Liver (tissue), 8 donors: ENCODE measurements at regions not wholly inside any gene's neighbourhood (a gene's known extent, or its start where the extent isn't known, plus 50 kb on each side); places are given as distances from the start of the nearest gene placed in this dataset.

Experiments used
- DNase-seq: peaks from one replicate; pipeline ENCODE4 v3.0.0-alpha.2; 2017; ENCODE audit warnings: low spot score
- H3K27ac ChIP-seq, 2 donors: one replicate each; pipeline ENCODE4 v1.7.0; 2013; ENCODE audit warnings: inconsistent platforms in 2 of 2, low read length in 2 of 2, control low read depth in 1 of 2, low read depth in 1 of 2, mild to moderate bottlenecking in 1 of 2
- H3K27me3 ChIP-seq, 4 donors: one replicate each; pipeline versions ENCODE4 v1.6.1 to v1.7.0; 2013; ENCODE audit warnings: low read length in 3 of 4, inconsistent platforms in 1 of 4, mild to moderate bottlenecking in 1 of 4, moderate library complexity in 1 of 4; ENCODE audit not compliant: control insufficient read depth in 4 of 4, insufficient read depth in 4 of 4
- H3K36me3 ChIP-seq, 4 donors: one replicate each; pipeline versions ENCODE4 v1.6.1 to v1.7.0; 2013; ENCODE audit warnings: low read length in 3 of 4, mild to moderate bottlenecking in 3 of 4, low read depth in 1 of 4, moderate library complexity in 1 of 4; ENCODE audit not compliant: control insufficient read depth in 4 of 4, insufficient read depth in 3 of 4
- H3K4me1 ChIP-seq, 4 donors: one replicate each; pipeline versions ENCODE4 v1.6.1 to v1.7.0; 2013; ENCODE audit warnings: low read length in 3 of 4, mild to moderate bottlenecking in 3 of 4, moderate library complexity in 1 of 4; ENCODE audit not compliant: control insufficient read depth in 4 of 4, insufficient read depth in 4 of 4
- H3K4me3 ChIP-seq, 3 donors: one replicate each; pipeline versions ENCODE4 v1.6.1 to v1.7.0; 2013; ENCODE audit warnings: low read length in 3 of 3, control low read depth in 1 of 3, low read depth in 1 of 3, mild to moderate bottlenecking in 1 of 3
- H3K9ac ChIP-seq, 2 donors: one replicate each; pipeline ENCODE4 v1.7.0; 2013; ENCODE audit warnings: low read length in 2 of 2, mild to moderate bottlenecking in 2 of 2, moderate library complexity in 2 of 2, control low read depth in 1 of 2, low read depth in 1 of 2
- H3K9me3 ChIP-seq, 4 donors: one replicate each; pipeline versions ENCODE4 v1.6.1 to v1.7.0; 2013; ENCODE audit warnings: low read length in 3 of 4; ENCODE audit not compliant: control insufficient read depth in 4 of 4
- ATF3 ChIP-seq: IDR thresholded peaks from 2 replicates; pipeline ENCODE4 v1.6.1; 2016; ENCODE audit warnings: antibody characterized with exemption
- EGR1 ChIP-seq, 2 donors: IDR thresholded peaks; 2 replicates each; pipeline ENCODE4 v1.6.1; 2016 to 2018; ENCODE audit warnings: antibody characterized with exemption in 2 of 2, low read depth in 2 of 2
- FOXA1 ChIP-seq: IDR thresholded peaks from 2 replicates; pipeline ENCODE4 v1.6.1; 2016; ENCODE audit warnings: antibody characterized with exemption
- FOXA2 ChIP-seq: IDR thresholded peaks from 2 replicates; pipeline ENCODE4 v1.6.1; 2016; ENCODE audit warnings: antibody characterized with exemption
- GABPA ChIP-seq, 2 donors: IDR thresholded peaks in 1 of 2; conservative IDR thresholded peaks in 1 of 2; 2 replicates each; pipeline ENCODE4 v1.6.1; 2016; ENCODE audit warnings: antibody characterized with exemption in 2 of 2, mild to moderate bottlenecking in 1 of 2, moderate library complexity in 1 of 2
- HNF4A ChIP-seq, 2 donors: conservative IDR thresholded peaks; 2 replicates each; pipeline ENCODE4 v1.6.1; 2016; ENCODE audit warnings: antibody characterized with exemption in 2 of 2, mild to moderate bottlenecking in 2 of 2
- HNF4G ChIP-seq: IDR thresholded peaks from 2 replicates; pipeline ENCODE4 v1.6.1; 2016; ENCODE audit warnings: antibody characterized with exemption
- JUND ChIP-seq, 2 donors: IDR thresholded peaks; 2 replicates each; pipeline ENCODE4 v1.6.1; 2016; ENCODE audit warnings: antibody characterized with exemption in 2 of 2
- NR2F2 ChIP-seq: IDR thresholded peaks from 2 replicates; pipeline ENCODE4 v1.6.1; 2016; ENCODE audit warnings: antibody characterized with exemption
- REST ChIP-seq: IDR thresholded peaks from 2 replicates; pipeline ENCODE4 v1.6.1; 2016; ENCODE audit warnings: antibody characterized with exemption, mild to moderate bottlenecking
- RXRA ChIP-seq, 2 donors: IDR thresholded peaks; 2 replicates each; pipeline ENCODE4 v1.6.1; 2017 to 2018; ENCODE audit warnings: antibody characterized with exemption in 2 of 2, mild to moderate bottlenecking in 1 of 2
- SP1 ChIP-seq: IDR thresholded peaks from 2 replicates; pipeline ENCODE4 v1.6.1; 2018; ENCODE audit warnings: antibody characterized with exemption, mild to moderate bottlenecking
- TAF1 ChIP-seq: conservative IDR thresholded peaks from 2 replicates; pipeline ENCODE4 v1.6.1; 2016; ENCODE audit warnings: antibody characterized with exemption, mild to moderate bottlenecking
- YY1 ChIP-seq: IDR thresholded peaks from 2 replicates; pipeline ENCODE4 v1.6.1; 2016; ENCODE audit warnings: antibody characterized with exemption, mild to moderate bottlenecking
- ZBTB33 ChIP-seq: IDR thresholded peaks from 2 replicates; pipeline ENCODE4 v1.6.1; 2016; ENCODE audit warnings: antibody characterized with exemption
- WGBS: extraction: QIAGEN DNeasy Blood & Tissue Kit; methylation state at CpG from one replicate; pipeline ENCODE4 v1.1.7; 2013; 5-methylcytosine and 5-hydroxymethylcytosine counted together
- TF ChIP-seq, protein P1 (sequence below): fragments of 150-350 bp; IDR thresholded peaks from 2 replicates; pipeline ENCODE4 v1.5.1; 2017; ENCODE audit warnings: improper control_type of control experiment, low read depth, low read length; ENCODE audit not compliant: missing input control
- TF ChIP-seq, protein P2 (sequence below): IDR thresholded peaks from 2 replicates; pipeline ENCODE4 v1.6.1; 2016; ENCODE audit warnings: antibody characterized with exemption
- donor health status: healthy.
- donor health status: healthy.
- donor health status: healthy.
- donor health status: healthy.
- donor health status: healthy.

DNA sequence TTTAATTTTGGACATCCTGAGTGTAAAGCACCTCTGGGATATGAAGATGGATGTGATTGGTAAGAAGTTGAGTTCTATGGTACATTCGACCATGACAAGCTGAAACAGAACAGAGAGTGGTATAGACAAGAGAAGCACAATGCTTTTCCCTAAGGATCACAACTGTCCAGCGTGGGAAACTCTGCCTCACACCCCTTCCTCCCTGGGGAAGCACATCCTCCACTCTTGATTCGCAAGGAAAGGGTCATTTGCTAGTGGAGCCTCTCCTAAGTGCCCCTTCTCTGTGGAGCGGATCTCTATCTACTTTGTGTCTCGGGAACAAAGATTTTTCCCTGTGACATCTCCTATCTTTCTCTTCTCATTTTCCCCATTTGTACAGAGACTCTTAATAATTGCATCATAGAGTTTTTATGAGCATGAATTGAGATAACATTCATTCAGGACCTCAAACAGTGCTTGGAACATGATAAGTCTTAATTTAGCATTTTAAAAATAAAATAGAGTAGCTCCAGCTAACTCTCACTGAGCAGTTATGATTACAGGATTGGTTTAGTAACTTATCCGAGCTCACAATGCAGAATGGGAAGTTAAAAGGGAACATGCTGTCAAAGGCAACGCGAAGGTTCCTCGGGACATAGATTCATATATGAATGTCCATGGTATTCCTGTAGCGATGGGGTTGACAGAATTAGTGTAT is 775.2 kb downstream of the C6orf118 start:
- 70% methylated on average over 10 of the region's 10 CpGs for WGBS
- DNase-seq = no peak
- TF ChIP-seq, protein P1, sequence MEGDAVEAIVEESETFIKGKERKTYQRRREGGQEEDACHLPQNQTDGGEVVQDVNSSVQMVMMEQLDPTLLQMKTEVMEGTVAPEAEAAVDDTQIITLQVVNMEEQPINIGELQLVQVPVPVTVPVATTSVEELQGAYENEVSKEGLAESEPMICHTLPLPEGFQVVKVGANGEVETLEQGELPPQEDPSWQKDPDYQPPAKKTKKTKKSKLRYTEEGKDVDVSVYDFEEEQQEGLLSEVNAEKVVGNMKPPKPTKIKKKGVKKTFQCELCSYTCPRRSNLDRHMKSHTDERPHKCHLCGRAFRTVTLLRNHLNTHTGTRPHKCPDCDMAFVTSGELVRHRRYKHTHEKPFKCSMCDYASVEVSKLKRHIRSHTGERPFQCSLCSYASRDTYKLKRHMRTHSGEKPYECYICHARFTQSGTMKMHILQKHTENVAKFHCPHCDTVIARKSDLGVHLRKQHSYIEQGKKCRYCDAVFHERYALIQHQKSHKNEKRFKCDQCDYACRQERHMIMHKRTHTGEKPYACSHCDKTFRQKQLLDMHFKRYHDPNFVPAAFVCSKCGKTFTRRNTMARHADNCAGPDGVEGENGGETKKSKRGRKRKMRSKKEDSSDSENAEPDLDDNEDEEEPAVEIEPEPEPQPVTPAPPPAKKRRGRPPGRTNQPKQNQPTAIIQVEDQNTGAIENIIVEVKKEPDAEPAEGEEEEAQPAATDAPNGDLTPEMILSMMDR = no peak
- no peak for TF ChIP-seq FOXA2
- no peak for TF ChIP-seq ZBTB33
- TF ChIP-seq ATF3 = no peak
- no peak for TF ChIP-seq EGR1 (IDR thresholded peaks at IDR 0.05; ENCODE audit: low read depth in 2 of 2)
- TF ChIP-seq, protein P2, sequence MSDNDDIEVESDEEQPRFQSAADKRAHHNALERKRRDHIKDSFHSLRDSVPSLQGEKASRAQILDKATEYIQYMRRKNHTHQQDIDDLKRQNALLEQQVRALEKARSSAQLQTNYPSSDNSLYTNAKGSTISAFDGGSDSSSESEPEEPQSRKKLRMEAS = no peak
- TF ChIP-seq TAF1 = no peak
- TF ChIP-seq GABPA (IDR thresholded peaks at IDR 0.05 in 1 of 2, conservative IDR thresholded peaks at IDR 0.05 in 1 of 2) = no peak
- TF ChIP-seq JUND (IDR thresholded peaks at IDR 0.05) = no peak
- TF ChIP-seq FOXA1 = no peak
- TF ChIP-seq HNF4A (conservative IDR thresholded peaks at IDR 0.05) = no peak
- no peak for TF ChIP-seq HNF4G
- TF ChIP-seq NR2F2 = no peak

GRCh38 chr6:164533045-164533362 is 776.4 kb downstream of the C6orf118 start:
- H3K9me3 ChIP-seq = peaks cover 0 to 1% (median 0%) of the 10 kb centered on the region in 4 donors
- 37% methylated on average over 5 of the region's 5 CpGs for WGBS
- TF ChIP-seq, protein P1 = no peak
- TF ChIP-seq YY1 (no peak), REST (no peak), HNF4G (no peak), ZBTB33 (no peak), RXRA (IDR thresholded peaks at IDR 0.05) (no peak), JUND (IDR thresholded peaks at IDR 0.05) (no peak), HNF4A (conservative IDR thresholded peaks at IDR 0.05) (no peak), TAF1 (no peak), FOXA2 (no peak), ATF3 (no peak), SP1 (no peak), EGR1 (IDR thresholded peaks at IDR 0.05; ENCODE audit: low read depth in 2 of 2) (no peak)
- TF ChIP-seq, protein P2 = no peak

More for the DNA sequence above, 775.2 kb downstream of the C6orf118 start:
- H3K36me3 ChIP-seq = no peaks in the 10 kb centered on the region
- H3K27me3 ChIP-seq = no peaks in the 10 kb centered on the region
- H3K4me1 ChIP-seq = no peaks in the 10 kb centered on the region
- H3K9ac ChIP-seq = no peak overlapping the region
- H3K4me3 ChIP-seq = no peak overlapping the region
- peaks cover 0 to 1% (median 0%) of the 10 kb centered on the region in 4 donors for H3K9me3 ChIP-seq
- no peak overlapping the region for H3K27ac ChIP-seq

More at GRCh38 chr6:164533045-164533362, 776.4 kb downstream of the C6orf118 start:
- Histone ChIP-seq H3K27me3 (no peaks in the 10 kb centered on the region), H3K4me1 (no peaks in the 10 kb centered on the region), H3K4me3 (no peak overlapping the region), H3K9ac (no peak overlapping the region), H3K36me3 (no peaks in the 10 kb centered on the region), H3K27ac (no peak overlapping the region)
- no peak for DNase-seq
